K562 (cell line): ENCODE measurements at regions not wholly inside any gene's neighbourhood (a gene's known extent, or its start where the extent isn't known, plus 50 kb on each side); places are given as distances from the start of the nearest gene placed in this dataset.

Source experiments
- ATAC-seq: fragments of 200-7000 bp; cut with Tn5 transposase; 3 replicates; pipeline ENCODE4 v1.9.1; 2020; ENCODE audit warnings: moderate library complexity
- BruUV-seq: library from RNA; stranded (reverse); fragments of 400-500 nt; replicated peaks from 2 replicates; lab custom pipeline; 2021; lab: Mats Ljungman, UMichigan
- CTCF ChIA-PET: fragments of 300-600 bp; formaldehyde crosslinking; extraction: SDS; loops from one replicate; lab custom pipeline; 2021; ENCODE audit warnings: low intra/inter-chr PET ratio; lab: Yijun Ruan, JAX
- POLR2A ChIA-PET: fragments of 300-600, 350-650 bp; sonication (Branson Sonifier 250); formaldehyde crosslinking; extraction: SDS; loops from one replicate; lab custom pipeline; 2021; ENCODE audit warnings: antibody characterized with exemption, inconsistent platforms; lab: Yijun Ruan, JAX
- DNase-seq, 4 experiments: peaks; one replicate each; pipeline versions ENCODE4 v3.0.0 to v3.0.0-alpha.2; 2011 to 2018; ENCODE audit warnings: low spot score in 3 of 4, mixed read lengths in 3 of 4; ENCODE audit errors: extremely low read depth in 1 of 4
- FAIRE-seq: peaks from 2 replicates; lab custom pipeline; 2011; peaks lifted over from hg19 to GRCh38; lab: Jason Lieb, UNC
- H2AFZ ChIP-seq: 2 replicates; pipeline ENCODE4 v1.6.0; 2011; ENCODE audit warnings: low read depth, low read length, control low read depth, inconsistent platforms
- H3K27ac ChIP-seq: fragments of 200-600 bp; 3 replicates; pipeline ENCODE4 v1.8.0; 2011; ENCODE audit warnings: low read depth, mild to moderate bottlenecking, control low read depth, inconsistent platforms, low read length, moderate library complexity, mixed read lengths; ENCODE audit errors: extremely low read depth
- H3K27me3 ChIP-seq, 2 experiments: fragments of 300-600 bp in 1 of 2; 2 replicates in 1 of 2; 3 replicates in 1 of 2; pipeline versions ENCODE4 v1.6.0 to v1.8.0; 2011; ENCODE audit warnings: inconsistent platforms in 2 of 2, low read length in 2 of 2, mild to moderate bottlenecking in 1 of 2, mixed read lengths in 1 of 2, moderate library complexity in 1 of 2; ENCODE audit not compliant: control insufficient read depth in 2 of 2, insufficient read depth in 2 of 2
- H3K36me3 ChIP-seq: fragments of 300-600 bp; 3 replicates; pipeline ENCODE4 v1.8.0; 2011; ENCODE audit warnings: mild to moderate bottlenecking, low read length, inconsistent platforms; ENCODE audit not compliant: control insufficient read depth, insufficient read depth
- H3K4me1 ChIP-seq, 2 experiments: fragments of 200-600 bp in 1 of 2; replicated peaks in 1 of 2; 2 replicates in 1 of 2; 3 replicates in 1 of 2; pipeline versions ENCODE4 v1.5.1 to v1.8.0; 2011; ENCODE audit warnings: inconsistent platforms in 2 of 2, low read length in 2 of 2, mild to moderate bottlenecking in 1 of 2, mixed read lengths in 1 of 2, moderate library complexity in 1 of 2; ENCODE audit not compliant: control insufficient read depth in 2 of 2, insufficient read depth in 2 of 2
- H3K4me2 ChIP-seq: 2 replicates; pipeline ENCODE4 v1.6.1; 2011; ENCODE audit warnings: low read length, control low read depth, inconsistent platforms, mixed read lengths; ENCODE audit not compliant: insufficient read depth
- H3K4me3 ChIP-seq: fragments of 200-600 bp; sonication (generic), shearing (Covaris generic); 2 replicates; pipeline ENCODE4 v1.5.1; 2016; ENCODE audit warnings: control low read depth, inconsistent platforms
- H3K79me2 ChIP-seq: fragments of 200-600 bp; 3 replicates; pipeline ENCODE4 v1.8.0; 2011; ENCODE audit warnings: low read length, inconsistent platforms; ENCODE audit not compliant: control insufficient read depth, insufficient read depth
- H3K9ac ChIP-seq, 2 experiments: 2 replicates each; pipeline versions ENCODE4 v1.6.0 to v1.6.1; 2011; ENCODE audit warnings: low read depth in 2 of 2, low read length in 2 of 2, control low read depth in 1 of 2, inconsistent platforms in 1 of 2, mild to moderate bottlenecking in 1 of 2, mixed read lengths in 1 of 2; ENCODE audit not compliant: insufficient read depth in 1 of 2
- H3K9me1 ChIP-seq: one replicate; pipeline ENCODE4 v1.6.0; 2011; ENCODE audit warnings: inconsistent platforms, mild to moderate bottlenecking, low read length, moderate library complexity; ENCODE audit not compliant: control insufficient read depth, insufficient read depth
- H3K9me3 ChIP-seq: replicated peaks from 2 replicates; pipeline ENCODE4 v1.5.1; 2011; ENCODE audit warnings: low read depth, low read length, inconsistent platforms; ENCODE audit not compliant: control insufficient read depth, insufficient read depth
- H4K20me1 ChIP-seq: replicated peaks from 2 replicates; pipeline ENCODE4 v1.6.1; 2011; ENCODE audit warnings: low read length, inconsistent platforms, mixed read lengths; ENCODE audit not compliant: control insufficient read depth, insufficient read depth
- DIDO1 ChIP-seq: fragments of 450-650 bp; IDR thresholded peaks from 2 replicates; pipeline ENCODE4 v1.6.1; 2016; ENCODE audit warnings: low read depth, missing biosample characterization, missing genetic modification characterization
- FOXO4 ChIP-seq: fragments of 450-650 bp; formaldehyde crosslinking; IDR thresholded peaks from 2 replicates; pipeline ENCODE4 v1.4.0; 2020; ENCODE audit warnings: mild to moderate bottlenecking, moderate library complexity
- JUND ChIP-seq, 2 experiments: IDR thresholded peaks; 2 replicates in 1 of 2; 3 replicates in 1 of 2; pipeline ENCODE4 v1.6.1; 2011; ENCODE audit warnings: borderline replicate concordance in 2 of 2, low read depth in 2 of 2, low read length in 2 of 2, improper control_type of control experiment in 1 of 2, missing biosample characterization in 1 of 2, missing genetic modification characterization in 1 of 2, missing genetic modification reagents in 1 of 2
- NFE2 ChIP-seq: IDR thresholded peaks from 2 replicates; pipeline ENCODE4 v1.6.1; 2014; ENCODE audit warnings: antibody characterized with exemption, low read depth
- SMARCE1 ChIP-seq: fragments of 450-650 bp; IDR thresholded peaks from 2 replicates; pipeline ENCODE4 v1.7.1; 2016; ENCODE audit warnings: mild to moderate bottlenecking
- ZNF140 ChIP-seq: fragments of 250-450 bp; sonication (Bioruptor Pico); IDR thresholded peaks from 2 replicates; pipeline ENCODE4 v1.8.0; 2021; ENCODE audit warnings: moderate library complexity, mild to moderate bottlenecking, inconsistent platforms
- WGBS: fragments of 100-300 bp; shearing (Covaris generic); methylation state at CpG from one replicate; pipeline ENCODE4 v1.1.6; 2016; ENCODE audit warnings: low coverage, mixed read lengths; ENCODE audit not compliant: insufficient coverage; ENCODE audit errors: missing lambda C conversion rate; 5-methylcytosine and 5-hydroxymethylcytosine counted together
- in situ Hi-C: fragments of 300-500 bp; cut with MboI; formaldehyde crosslinking; loops from 4 replicates; pipeline ENCODE4 v1.15.0; 2018; ENCODE audit warnings: inconsistent platforms, mixed read lengths
- intact Hi-C: fragments of 100-400 bp; cut with micrococcal nuclease; formaldehyde crosslinking; loops from 2 replicates; pipeline ENCODE4 v1.14.2; 2022
- TF ChIP-seq, protein P1 (sequence below): fragments of 250-450 bp; sonication (Bioruptor Pico); IDR thresholded peaks from 2 replicates; pipeline ENCODE4 v1.5.0; 2022; ENCODE audit warnings: mild to moderate bottlenecking
- TF ChIP-seq, protein P2 (sequence below): sonication (generic); formaldehyde crosslinking; IDR thresholded peaks from 2 replicates; pipeline ENCODE4 v1.8.1; 2023; ENCODE audit warnings: mild to moderate bottlenecking, missing genetic modification reagents, moderate library complexity
- TF ChIP-seq, protein P3 (sequence below): fragments of 450-650 bp; IDR thresholded peaks from 2 replicates; pipeline ENCODE4 v1.6.1; 2014; ENCODE audit warnings: low read depth, mild to moderate bottlenecking, moderate library complexity, borderline replicate concordance

DNA sequence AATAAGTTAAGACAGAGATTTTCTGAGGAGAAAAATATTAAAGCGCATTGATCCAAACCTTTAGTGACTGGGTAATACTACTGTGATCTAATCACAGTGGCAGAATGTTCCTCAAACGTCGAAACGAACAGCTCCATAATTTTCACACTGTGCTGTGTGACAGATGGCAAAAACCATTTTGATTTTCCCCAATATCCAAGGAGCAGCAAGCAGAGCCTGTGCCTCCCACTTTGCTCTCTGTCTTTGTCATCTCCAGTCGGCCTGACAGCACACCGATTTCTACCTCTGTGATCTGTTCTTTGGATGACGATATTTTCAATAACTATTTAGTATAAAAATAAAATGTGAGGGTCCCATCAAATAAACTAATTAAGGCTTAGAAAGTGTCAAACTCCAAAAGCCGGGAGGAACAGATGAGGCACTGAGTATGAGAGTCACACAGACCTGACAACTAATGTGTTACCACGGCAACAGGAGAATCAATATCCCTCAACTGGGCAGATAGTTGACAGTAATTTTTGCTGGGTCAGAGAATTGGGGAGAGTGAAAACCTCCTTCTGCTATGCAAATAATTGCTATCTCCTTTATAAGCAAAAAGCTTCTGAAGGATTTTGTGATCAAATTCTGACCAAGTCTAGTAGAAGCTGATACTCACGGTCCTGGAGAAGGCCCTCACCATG lies 489.1 kb upstream of the CFAP20DC start (continued):
- no peak for TF ChIP-seq JUND (IDR thresholded peaks at IDR 0.05; ENCODE audit: borderline replicate concordance, low read depth, low read length)
- TF ChIP-seq JUND (tag; IDR thresholded peaks at IDR 0.05; ENCODE audit: borderline replicate concordance, low read depth, low read length), result no peak

DNA sequence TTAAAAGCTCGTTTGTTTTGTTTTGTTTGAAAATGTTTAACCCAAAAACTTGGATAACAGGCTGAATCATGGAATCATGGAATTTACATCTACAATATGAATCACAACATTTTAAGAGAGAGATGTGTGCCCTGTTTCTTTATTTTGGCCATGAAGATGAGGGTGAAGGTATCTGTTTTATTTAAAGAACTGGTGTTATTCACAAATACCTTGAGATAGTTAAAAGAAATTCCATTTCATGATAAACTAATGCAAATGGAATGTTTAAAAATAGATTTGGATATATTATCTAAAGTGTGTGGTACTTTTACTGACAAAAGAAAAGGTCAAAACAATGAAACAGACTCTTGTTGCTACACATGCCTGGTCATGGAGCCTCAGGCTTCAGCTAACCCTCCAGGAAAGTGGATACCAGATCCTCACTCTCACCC lies 486.0 kb upstream of the CFAP20DC start:
- ChIA-PET CTCF (no interaction called here), POLR2A (no interaction called here)
- intact Hi-C loops (no loop called here), in situ Hi-C loops (no loop called here)
- no peaks in the 10 kb centered on the region for H4K20me1 ChIP-seq
- H3K9me3 ChIP-seq, result no peaks in the 10 kb centered on the region
- H3K27me3 ChIP-seq, result no peaks in the 10 kb centered on the region
- TF ChIP-seq FOXO4 (CRISPR knock-in tag) (no peak), SMARCE1 (no peak), NFE2 (no peak), DIDO1 (no peak), ZNF140 (CRISPR knock-in tag) (no peak)
- TF ChIP-seq, protein P1, sequence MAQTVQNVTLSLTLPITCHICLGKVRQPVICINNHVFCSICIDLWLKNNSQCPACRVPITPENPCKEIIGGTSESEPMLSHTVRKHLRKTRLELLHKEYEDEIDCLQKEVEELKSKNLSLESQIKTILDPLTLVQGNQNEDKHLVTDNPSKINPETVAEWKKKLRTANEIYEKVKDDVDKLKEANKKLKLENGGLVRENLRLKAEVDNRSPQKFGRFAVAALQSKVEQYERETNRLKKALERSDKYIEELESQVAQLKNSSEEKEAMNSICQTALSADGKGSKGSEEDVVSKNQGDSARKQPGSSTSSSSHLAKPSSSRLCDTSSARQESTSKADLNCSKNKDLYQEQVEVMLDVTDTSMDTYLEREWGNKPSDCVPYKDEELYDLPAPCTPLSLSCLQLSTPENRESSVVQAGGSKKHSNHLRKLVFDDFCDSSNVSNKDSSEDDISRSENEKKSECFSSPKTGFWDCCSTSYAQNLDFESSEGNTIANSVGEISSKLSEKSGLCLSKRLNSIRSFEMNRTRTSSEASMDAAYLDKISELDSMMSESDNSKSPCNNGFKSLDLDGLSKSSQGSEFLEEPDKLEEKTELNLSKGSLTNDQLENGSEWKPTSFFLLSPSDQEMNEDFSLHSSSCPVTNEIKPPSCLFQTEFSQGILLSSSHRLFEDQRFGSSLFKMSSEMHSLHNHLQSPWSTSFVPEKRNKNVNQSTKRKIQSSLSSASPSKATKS, result no peak
- TF ChIP-seq, protein P2, sequence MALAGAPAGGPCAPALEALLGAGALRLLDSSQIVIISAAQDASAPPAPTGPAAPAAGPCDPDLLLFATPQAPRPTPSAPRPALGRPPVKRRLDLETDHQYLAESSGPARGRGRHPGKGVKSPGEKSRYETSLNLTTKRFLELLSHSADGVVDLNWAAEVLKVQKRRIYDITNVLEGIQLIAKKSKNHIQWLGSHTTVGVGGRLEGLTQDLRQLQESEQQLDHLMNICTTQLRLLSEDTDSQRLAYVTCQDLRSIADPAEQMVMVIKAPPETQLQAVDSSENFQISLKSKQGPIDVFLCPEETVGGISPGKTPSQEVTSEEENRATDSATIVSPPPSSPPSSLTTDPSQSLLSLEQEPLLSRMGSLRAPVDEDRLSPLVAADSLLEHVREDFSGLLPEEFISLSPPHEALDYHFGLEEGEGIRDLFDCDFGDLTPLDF (CRISPR knock-in tag), result no peak
- TF ChIP-seq, protein P3, sequence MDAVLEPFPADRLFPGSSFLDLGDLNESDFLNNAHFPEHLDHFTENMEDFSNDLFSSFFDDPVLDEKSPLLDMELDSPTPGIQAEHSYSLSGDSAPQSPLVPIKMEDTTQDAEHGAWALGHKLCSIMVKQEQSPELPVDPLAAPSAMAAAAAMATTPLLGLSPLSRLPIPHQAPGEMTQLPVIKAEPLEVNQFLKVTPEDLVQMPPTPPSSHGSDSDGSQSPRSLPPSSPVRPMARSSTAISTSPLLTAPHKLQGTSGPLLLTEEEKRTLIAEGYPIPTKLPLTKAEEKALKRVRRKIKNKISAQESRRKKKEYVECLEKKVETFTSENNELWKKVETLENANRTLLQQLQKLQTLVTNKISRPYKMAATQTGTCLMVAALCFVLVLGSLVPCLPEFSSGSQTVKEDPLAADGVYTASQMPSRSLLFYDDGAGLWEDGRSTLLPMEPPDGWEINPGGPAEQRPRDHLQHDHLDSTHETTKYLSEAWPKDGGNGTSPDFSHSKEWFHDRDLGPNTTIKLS, result no peak
- DNase-seq (no peak), FAIRE-seq (no peak), ATAC-seq (no peak)
- H3K9me1 ChIP-seq, result no peaks in the 10 kb centered on the region
- H3K27ac ChIP-seq, result no peak overlapping the region
- no peaks in the 10 kb centered on the region for H3K36me3 ChIP-seq
- no TSS peak for BruUV-seq
- no peaks in the 10 kb centered on the region for H3K79me2 ChIP-seq
- no peak overlapping the region for H3K4me3 ChIP-seq
- H3K9ac ChIP-seq, result no peak overlapping the region
- H2AFZ ChIP-seq, result no peak overlapping the region
- 0% methylated on average over 1 of the region's 1 CpG for WGBS
- H3K4me2 ChIP-seq, result no peak overlapping the region
- no peaks in the 10 kb centered on the region for H3K4me1 ChIP-seq
